Fibroblast of lung (primary cell): ENCODE measurements at regions not wholly inside any gene's neighbourhood (a gene's known extent, or its start where the extent isn't known, plus 50 kb on each side); places are given as distances from the start of the nearest gene placed in this dataset.

Source experiments
- EZH2 ChIP-seq: IDR thresholded peaks from 2 replicates; pipeline ENCODE4 v1.5.1; 2012; ENCODE audit warnings: low read length, control low read depth, mild to moderate bottlenecking; ENCODE audit errors: missing control alignments
- TF ChIP-seq, protein P1 (sequence below), 2 donors: IDR thresholded peaks in 1 of 2; conservative IDR thresholded peaks in 1 of 2; 1 replicate in 1 of 2; 2 replicates in 1 of 2; pipeline ENCODE4 v1.5.1; 2011 to 2012; ENCODE audit warnings: low read length in 2 of 2, control low read depth in 1 of 2, inconsistent platforms in 1 of 2, low read depth in 1 of 2, mild to moderate bottlenecking in 1 of 2

DNA sequence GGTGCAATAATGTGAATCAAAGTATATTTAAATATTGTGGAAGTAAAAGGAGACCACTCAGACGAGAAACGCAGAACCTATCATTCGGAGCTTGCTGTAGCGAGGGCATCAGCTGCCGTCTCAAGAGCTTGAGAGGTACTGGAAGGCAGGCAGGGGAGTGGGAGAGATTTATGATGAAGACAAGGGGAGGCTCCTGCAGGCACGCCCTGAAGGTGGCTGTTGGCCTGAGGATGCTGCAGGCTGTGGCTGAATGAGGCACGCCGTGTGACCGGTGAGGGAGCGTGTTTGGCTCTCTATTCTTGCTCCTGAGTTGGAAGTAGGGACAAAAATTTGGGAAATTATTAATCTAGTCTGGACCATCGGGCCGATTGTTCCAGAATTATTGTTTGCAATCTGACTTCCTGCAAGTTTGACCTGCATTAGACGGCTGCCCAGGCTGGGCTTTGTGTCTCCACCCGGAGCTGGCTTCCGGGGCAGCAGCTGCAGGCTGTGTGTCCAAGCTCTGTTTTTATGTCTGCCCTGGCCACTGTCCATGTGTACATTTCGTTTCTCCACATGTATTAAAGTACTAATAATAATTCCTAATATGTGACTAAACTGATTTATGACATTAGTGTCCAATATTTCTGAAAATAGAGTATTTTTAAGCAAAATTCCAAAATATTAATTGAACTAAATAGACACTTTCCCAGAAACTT, 91.1 kb upstream of the ANKRD10 start:
- TF ChIP-seq, protein P1, sequence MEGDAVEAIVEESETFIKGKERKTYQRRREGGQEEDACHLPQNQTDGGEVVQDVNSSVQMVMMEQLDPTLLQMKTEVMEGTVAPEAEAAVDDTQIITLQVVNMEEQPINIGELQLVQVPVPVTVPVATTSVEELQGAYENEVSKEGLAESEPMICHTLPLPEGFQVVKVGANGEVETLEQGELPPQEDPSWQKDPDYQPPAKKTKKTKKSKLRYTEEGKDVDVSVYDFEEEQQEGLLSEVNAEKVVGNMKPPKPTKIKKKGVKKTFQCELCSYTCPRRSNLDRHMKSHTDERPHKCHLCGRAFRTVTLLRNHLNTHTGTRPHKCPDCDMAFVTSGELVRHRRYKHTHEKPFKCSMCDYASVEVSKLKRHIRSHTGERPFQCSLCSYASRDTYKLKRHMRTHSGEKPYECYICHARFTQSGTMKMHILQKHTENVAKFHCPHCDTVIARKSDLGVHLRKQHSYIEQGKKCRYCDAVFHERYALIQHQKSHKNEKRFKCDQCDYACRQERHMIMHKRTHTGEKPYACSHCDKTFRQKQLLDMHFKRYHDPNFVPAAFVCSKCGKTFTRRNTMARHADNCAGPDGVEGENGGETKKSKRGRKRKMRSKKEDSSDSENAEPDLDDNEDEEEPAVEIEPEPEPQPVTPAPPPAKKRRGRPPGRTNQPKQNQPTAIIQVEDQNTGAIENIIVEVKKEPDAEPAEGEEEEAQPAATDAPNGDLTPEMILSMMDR (conservative IDR thresholded peaks at IDR 0.05 in 1 of 2, IDR thresholded peaks at IDR 0.05 in 1 of 2; ENCODE audit: low read depth in 1 of 2, low read length in 2 of 2) = no peak
- no peak for TF ChIP-seq EZH2
